NCI-H1092 treated with DMSO at 0.1 percent for 48 hours (cell line): ENCODE measurements at regions not wholly inside any gene's neighbourhood (a gene's known extent, or its start where the extent isn't known, plus 50 kb on each side); places are given as distances from the start of the nearest gene placed in this dataset.
A peak's percentile ranks its signal among the peaks of the same experiment; 100 is the strongest.

Source experiments
- DNase-seq: peaks from one replicate; lab custom pipeline; 2025; lab: John Stamatoyannopoulos, UW

DNA sequence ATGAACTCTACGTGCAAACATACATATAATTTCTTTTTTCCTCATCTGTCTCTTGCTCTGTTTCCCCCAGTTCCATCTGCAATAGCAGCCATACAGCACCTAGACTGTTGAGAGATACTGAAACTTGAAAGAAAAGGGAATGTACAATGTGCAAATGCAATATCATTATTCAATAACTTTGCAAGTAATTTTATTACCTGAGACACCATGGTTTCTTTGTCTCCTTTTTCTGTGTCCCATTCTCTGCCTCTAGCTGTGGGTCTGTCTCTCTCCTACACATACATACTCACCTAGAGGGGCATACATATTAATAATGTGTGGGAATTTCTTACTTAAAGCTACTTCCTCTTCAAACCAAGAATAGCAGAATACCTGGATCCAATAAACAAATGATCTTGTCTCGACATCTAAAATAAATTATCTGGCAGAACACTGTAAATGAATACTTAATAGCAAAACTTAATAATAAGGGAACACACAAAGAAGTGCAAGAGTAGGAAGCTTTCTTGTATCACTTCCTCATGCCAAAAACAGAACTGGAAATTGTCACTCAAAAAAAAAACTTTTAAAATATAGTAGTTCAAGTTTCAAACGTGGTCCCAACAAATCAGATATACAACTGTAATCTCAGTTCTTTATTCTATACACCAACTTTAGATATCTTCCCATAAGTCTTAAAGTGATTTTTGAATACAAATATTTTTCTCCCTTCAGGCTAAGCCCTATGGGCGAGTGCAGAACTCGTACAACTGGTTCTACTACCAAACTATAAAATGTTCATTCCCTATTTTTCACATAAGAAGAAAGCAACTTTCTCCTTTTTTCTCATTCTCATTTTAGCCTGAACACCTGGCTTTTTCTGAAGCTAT lies 194.6 kb downstream of the NRIP1 start:
- no peak for DNase-seq

DNA sequence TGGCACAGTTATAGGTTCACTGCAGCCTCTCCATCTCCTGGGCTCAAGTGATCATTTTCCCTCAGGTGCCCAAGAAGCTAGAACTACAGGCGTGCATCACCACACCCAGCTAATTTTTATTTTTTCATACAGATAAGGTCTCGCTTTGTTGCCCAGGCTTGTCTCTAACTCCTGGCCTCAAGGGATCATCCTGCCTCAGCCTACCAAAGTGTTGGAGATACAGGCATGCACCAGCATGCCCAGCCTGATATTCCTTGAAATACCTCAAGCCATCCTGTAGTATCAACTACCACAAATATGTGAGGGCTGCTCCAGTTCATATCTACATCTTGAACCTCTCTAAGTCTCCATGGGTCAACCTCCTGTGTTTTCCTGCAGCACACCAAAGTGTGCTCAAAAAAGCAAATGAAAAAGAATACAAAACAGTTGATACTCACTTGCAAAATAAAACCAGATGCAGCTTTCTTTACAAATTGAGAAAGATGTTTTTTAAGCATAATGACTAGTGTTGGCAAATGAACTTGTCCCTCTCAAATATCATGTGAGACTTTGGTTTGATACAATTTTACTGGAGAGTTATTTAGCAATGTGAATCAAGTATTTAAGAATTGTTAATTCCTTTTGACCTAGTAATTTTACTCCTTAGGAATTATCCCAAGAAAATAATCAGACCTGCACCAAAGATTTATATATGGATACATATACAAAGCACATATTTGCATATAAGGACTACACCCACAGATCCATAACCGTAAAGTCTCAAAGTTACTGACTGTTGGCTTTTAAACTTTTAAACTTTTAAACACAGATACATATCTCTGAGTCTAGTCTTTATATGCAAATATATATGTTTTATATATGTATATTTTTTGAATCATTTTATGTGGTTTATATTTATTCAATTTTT lies 197.7 kb downstream of the NRIP1 start:
- DNase-seq = no peak

DNA sequence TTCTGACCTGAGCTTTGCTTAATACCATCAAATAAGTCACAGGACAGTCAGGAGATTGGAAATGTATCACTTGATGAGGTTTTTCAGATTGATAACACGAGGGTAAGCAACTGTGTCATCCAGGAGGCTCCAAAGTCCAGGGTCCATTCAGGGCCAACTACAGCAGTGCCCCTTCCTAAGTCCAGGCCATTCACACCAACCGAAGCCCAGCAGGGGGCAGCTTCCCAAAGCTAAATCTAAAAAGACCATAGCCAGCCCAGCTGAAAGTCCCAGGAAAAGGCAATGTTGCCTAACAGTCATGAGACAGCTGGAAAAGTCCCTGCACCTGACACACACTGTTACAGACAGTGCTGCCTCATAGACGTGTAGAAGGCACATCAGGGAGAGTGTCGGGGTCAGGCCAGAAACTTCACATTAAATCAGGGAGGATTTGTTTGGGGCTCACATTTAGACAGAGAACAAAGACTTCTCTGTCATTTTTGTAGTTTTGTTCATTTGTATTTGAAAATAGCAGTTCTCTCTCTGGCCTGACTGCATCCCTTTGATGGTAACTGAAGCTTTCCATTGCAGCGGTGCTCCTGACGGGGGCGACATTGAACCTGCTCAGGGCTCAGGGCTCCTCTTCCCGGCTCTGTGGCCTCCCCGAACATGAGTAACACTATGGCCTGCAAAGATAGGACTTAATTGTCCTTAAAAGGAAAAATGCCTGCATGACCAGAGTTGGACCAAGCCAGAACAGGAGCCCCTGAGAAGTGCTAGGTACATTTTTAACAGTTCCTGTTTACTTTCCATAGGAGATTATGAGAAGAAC lies 200.4 kb downstream of the NRIP1 start:
- peak; percentile 62 for DNase-seq

DNA sequence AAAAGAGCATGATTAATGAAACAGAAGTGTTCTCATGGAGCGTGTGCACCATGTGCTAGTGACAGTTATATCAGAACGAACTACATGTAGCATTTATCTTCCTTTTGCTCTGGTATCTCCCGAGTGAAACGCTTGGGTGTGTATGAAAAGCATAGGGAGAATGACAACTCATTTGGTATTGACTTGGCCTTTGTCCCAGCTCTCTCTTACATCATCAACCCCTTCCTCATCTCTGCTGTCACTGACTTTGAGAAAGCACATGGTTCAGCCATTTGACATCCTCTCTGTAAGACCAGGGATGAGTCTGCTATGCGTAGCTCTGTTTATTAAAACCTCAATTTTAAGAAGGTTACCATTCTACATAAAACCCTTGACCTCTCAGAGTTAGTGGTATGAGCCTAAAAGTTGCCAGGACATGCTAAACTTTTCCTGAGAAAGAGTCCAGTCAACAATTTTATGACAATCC lies 201.0 kb downstream of the NRIP1 start:
- DNase-seq = no peak

DNA sequence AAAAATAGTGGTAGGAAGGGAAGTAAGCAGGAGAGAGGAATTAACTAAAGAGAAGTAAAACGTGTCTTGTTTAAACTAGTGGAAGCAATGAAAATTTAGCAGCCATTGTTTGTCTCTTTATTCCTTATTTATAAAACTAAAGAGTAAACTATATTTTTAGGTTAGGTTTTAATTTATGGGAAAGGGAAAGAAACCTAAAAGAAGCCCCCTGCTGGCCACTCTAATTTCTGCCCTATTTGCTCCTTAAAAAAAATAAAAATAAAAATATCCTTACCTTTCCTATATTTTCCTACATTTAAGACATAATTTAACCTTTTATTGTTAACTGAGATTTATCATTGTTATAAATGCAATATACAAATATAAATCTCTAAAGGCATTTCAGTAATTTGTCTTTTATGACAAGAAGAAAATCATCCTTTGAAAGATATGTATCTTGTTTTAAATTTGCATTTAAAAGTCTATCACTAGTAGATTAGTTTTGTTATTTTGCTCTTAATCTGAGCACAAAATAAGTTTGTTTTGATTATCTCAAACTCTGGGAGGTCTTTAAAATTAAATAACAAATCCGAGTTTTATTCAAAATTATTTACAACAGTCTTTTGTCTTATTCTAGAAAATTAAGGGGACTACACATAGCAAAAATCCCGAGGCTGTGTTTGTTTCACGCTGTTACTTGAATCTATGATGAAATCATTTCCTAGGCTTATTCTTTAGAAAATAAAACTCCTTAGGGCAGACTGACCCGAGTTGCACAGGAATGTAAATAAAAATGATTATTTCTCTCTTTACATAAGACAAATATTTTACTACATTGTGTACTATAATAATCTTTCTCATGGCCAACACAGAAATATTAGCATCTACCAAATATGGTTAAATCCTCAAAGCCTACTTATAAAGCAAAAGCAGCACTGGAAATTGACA lies 201.7 kb downstream of the NRIP1 start:
- peak; percentile 8 for DNase-seq

DNA sequence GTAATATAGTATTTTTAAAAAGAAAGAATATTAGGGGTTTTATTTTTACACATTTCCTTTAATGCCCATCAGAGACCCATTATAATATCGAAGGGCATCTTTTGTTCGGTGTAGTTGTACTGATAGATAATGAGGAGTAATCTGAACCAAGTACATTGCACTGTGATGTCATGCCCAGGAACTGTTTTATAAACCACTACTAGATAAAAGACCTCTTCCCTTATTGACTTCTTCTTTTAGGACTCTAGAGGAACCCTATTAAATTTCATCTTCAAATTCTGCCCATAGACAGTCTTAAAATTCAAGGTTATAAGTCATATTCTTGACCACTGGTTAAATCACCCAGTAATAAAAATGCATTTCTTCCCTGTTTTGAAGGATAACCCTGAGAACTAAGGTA lies 206.5 kb downstream of the NRIP1 start:
- no peak for DNase-seq

DNA sequence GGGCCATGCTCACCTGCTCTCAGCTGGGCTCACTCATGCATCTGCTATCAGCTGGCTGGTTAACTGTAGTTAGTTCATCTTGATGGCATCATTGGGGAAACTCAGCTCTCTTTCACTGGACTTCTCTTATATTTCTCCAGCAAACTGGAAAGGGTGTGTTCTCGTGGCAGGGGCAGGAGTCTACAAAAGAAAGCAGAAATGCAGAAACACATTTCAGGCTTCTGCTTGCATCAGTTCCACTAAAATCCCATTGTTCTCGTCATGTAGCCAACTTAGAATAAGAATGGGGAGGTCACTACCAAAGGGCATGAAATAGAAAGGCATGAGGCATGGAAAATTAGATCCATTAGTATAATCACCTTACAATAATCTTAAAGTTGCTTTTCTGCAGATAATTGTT lies 207.3 kb downstream of the NRIP1 start:
- DNase-seq = no peak

DNA sequence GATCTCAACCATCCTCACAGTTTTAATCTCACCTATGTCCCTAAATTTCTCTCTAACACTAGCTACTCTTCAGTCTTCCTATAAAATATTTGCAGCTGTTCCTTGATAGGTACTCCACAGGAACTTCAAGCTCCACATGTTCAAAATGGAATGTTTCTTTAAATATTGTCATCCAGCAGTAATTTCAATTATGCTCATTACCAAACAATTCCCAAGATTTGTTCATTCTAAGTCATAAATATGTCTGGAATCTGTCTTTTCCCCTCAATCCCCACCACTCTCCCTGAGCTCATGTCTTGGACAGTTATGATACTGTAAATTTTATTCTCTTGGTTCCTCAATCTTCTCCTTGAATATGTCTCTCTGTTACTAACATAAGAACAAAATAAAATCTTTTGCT lies 214.4 kb downstream of the NRIP1 start:
- no peak for DNase-seq

DNA sequence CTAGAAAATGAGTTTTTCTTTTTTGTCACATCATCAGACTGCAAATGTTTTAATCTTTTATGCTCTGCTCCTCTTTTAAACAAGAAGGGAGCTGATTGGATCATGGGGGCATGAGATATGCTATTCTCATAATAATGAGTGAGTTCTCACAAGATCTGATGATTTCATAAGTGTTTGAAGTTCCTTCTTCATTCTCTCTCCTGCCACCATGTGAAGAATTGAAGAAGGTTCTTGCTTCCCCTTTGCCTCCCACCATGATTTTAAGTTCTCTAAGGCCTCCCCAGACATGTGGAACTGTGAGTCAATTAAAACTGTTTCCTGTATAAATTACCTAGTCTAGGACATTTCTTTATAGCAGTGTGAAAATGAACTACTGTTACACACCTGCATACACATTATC lies 218.2 kb downstream of the NRIP1 start:
- no peak for DNase-seq

DNA sequence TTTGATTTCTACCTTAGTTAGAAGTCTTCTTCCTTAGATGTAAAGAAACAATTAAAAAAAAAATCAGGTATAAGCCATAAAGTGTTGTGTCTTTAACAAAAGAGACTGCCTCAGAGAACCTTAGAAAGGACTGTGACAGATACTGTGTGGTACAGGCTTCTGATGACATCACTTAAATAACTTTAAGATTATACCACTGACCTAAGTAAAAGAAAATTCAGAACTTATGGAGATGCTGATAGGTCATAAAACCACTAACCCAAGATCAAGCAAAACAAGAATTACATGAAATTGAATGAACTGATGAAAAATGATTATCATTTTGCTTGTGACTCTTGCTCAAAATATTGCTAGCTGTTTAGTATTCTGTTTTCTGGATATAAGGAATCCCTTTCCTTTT lies 220.8 kb downstream of the NRIP1 start:
- no peak for DNase-seq

DNA sequence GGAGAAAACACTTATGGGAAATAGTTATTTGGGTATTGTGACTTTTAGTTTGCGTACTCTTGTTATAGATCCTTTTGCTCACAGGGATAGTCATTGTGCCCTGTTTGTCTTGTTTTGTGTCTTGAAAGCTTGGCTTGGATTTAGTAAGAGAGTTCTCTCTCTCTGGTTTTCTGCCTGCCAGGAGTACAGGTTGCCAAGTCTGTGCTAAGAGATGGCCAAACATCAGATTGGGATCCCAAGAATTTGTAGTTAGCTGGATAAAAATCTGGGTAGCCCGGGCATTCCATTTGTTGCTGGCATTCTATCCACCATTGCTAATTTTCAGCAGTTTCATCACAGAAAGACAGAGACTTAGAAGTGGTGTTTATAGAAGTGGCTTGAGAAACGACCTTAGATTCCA lies 222.2 kb downstream of the NRIP1 start:
- no peak for DNase-seq

DNA sequence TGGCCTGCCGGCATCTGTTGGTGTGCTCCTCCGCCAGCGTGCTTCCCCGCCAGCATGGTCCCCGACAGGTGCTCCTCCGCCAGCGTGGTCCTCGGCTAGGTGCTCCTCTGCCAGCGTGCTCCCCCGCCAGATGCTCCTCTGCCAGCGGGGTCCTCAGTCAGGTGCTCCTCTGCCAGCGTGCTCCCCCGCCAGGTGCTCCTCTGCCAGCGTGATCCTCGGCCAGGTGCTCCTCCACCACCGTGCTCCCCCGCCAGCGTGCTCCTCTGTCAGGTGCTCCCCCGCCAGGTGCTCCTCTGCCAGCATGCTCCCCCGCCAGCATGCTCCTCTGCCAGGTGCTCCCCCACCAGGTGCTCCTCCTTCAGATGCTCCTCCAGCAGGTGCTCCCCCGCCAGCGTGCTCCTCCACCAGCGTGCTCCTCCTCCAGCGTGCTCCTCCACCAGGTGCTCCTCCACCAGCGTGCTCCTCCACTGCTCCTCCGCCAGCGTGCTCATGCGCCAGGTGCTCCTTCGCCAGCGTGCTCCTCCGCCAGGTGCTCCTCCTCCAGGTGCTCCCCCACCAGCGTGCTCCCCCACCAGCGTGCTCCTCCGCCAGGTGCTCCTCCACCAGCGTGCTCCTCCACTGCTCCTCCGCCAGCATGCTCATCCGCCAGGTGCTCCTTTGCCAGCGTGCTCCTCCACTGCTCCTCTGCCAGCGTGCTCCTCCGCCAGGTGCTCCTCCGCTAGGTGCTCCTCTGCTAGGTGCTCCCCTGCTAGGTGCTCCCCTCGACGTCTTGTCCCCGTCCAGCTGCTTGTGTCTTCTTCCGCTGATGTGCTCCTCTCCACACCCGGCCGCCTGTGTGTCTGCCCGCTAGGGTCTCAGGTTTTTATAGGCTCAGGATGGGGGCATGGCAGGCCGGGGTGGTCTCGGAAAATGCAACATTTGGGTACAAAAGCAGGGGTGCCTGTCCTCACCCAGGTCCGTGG lies 223.0 kb downstream of the NRIP1 start:
- DNase-seq = no peak

DNA sequence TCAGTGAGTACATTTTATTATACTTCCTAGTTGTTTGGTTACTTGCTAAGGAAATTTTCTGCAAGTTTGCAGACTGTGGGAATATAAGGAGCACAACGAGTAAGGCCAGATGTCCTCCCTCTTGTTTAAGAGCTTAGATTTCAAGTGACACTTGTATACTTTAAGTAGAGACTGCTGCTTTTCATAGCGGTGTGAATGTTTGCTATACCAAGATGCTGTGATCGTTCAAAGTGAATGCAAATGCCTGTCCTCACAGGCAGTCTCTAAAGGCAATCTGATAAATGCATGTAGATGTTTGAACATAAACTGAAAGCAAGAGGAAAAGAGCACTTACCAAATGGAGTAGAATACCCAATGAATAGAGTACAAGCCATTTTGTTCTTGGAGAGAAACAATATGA lies 226.4 kb downstream of the NRIP1 start:
- DNase-seq = no peak

DNA sequence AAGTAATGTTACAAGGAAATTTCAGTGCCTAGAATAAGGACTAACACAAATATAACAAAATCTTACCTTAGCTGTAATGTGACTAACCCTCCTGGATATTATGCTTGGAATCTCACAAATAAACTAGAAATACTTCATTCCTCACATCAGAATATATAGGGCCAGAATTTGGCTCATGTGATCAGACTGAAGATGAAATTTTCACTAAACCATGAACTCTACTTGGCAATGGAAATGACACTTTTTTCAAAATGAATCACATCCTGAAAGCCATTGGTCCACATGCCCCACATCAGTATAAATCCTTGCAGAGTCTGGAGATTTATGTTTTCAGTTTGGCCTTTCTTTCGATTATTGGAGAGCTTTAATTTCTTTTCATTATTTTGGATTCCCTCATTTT lies 227.8 kb downstream of the NRIP1 start:
- no peak for DNase-seq

DNA sequence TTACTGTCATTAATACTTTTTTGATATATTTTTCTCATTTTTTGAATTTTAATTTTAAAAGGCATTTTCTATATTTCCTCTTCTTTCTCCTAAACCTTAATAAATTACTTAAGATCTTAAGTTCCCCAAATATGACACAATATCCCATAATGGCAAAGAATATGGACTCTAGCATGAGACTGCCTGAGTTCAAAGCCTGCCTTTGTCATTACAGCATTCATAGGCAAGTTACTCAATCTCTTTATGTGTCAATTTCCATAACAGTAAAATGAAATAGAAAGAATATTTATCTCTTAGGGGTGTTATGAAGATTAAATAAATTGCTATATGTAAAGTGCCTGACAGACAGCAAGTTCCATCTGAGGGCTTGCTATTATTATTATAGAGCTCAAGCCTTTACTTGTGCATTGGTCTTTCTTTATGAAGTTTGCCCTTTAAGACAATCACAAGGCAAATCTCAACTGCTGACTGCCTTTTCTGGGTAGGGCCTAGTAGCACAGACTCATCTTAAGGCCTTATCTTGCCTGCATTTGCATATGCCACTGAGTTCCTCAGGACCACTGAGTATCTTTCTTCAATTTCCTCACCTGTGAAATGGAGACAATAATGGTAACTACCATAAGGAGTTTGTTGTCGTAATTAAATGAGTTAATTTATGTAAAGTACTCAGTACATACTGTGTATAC lies 231.0 kb downstream of the NRIP1 start:
- no peak for DNase-seq

DNA sequence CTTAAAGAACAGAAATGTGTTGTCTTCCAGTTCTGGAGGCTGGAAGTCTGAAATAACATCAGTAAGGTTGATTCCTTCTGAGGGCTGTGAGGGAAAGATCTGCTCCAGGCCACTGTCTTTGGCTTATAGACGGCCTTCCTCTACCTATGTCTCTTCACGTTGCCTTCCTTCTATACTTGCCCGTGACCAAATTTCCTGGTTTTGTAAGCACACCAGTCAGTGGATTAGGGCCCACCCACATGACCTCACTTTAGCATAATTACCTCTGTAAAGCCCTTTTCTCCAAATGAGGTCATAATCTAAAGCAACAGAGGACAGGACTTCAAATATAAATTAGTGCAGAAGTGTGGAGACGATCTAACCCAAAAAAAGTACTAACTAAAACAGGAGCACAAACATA lies 231.6 kb downstream of the NRIP1 start:
- no peak for DNase-seq

DNA sequence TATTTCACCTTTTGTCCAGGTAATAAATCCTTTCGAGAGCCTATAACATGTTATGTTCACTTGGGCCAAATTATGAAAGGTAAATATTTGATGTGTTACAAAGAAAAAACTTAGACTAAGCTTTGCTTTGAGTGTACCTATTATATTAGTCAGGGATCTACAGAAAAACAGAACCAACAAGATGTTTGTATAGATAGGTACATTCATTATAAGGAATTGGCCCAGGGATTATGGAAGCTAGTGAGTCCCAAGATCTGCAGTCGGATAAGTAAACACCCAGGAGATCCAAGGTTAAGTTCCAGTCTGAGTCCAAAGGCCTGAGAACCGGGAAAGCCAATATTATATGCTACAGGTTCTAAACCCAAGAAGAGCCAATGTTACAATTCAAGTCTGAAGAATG lies 234.5 kb downstream of the NRIP1 start:
- DNase-seq = no peak

DNA sequence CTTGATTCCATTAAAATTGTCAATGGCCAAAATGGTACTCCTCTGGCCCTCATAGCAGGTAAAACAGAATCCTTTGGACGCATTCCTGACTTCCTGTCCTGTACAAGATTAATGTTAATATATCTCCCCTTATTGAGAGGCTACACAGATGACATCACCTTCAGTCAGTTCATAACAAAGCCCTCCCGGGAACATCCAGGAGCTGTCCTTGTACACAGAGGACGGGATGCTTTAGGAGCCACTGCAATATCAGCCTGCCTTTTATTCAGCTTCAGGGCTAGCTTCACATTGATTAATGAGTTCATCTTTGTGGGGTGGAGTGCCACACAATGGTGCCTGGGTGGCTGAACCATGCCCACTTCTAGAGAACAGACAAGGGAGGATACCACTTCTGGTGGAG lies 235.1 kb downstream of the NRIP1 start:
- DNase-seq = no peak

DNA sequence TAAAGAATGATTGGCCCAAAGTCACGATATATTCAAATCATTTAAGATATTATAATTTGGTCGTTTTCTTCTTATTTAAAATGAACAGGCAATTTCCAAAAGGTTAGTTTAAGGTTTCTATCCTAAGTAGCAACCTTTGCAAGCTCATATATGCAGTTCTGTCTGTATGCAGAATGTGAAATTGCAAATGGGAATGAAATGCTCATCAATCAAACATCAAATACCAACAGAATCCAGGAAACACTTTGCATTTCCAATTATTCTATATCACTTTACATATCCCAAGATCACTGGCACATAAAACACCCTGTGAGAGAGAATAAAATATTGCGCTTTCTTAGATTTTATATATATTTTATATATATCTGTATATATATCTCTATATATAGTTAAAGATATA lies 237.3 kb downstream of the NRIP1 start:
- no peak for DNase-seq
